ENCODE measurements at regions not wholly inside any gene's neighbourhood (a gene's known extent, or its start where the extent isn't known, plus 50 kb on each side); places are given as distances from the start of the nearest gene placed in this dataset.
A peak's percentile ranks its signal among the peaks of the same experiment; 100 is the strongest.

GRCh38 chr10:60648761-60649160 lies 129.5 kb upstream of the CDK1 start:
- H2AFZ ChIP-seq = no peak overlapping the region
- H3K4me2 ChIP-seq (ENCODE audit: low read length) = no peak overlapping the region
- no peaks in the 10 kb centered on the region for H3K27me3 ChIP-seq (ENCODE audit: control insufficient read depth, insufficient read depth, low read length)
- no peak overlapping the region for H3K4me3 ChIP-seq (ENCODE audit: low read depth, low read length)
- peaks cover 4% of the 10 kb centered on the region for H3K4me1 ChIP-seq
- H3K36me3 ChIP-seq (ENCODE audit: control insufficient read depth, insufficient read depth, low read length) = no peaks in the 10 kb centered on the region
- H3K79me2 ChIP-seq = no peaks in the 10 kb centered on the region
- TF ChIP-seq CTCF (IDR thresholded peaks at IDR 0.05) = no peak
- peak overlapping the region; percentile 12 for H3K27ac ChIP-seq
- no peaks in the 10 kb centered on the region for H3K9me3 ChIP-seq (ENCODE audit: control insufficient read depth, low read length)
- no peak overlapping the region for H3K9ac ChIP-seq

GRCh38 chr10:60646966-60647796 lies 131.1 kb upstream of the CDK1 start:
- peaks cover 6% of the 10 kb centered on the region for H3K79me2 ChIP-seq
- H3K27ac ChIP-seq = no peak overlapping the region

GRCh38 chr10:60645980-60646379 lies 132.3 kb upstream of the CDK1 start:
- H3K27me3 ChIP-seq (ENCODE audit: control insufficient read depth, insufficient read depth, low read length) = no peaks in the 10 kb centered on the region
- peaks cover 6% of the 10 kb centered on the region for H3K79me2 ChIP-seq
- no peak overlapping the region for H2AFZ ChIP-seq
- H3K4me2 ChIP-seq (ENCODE audit: low read length) = no peak overlapping the region
- no peaks in the 10 kb centered on the region for H3K36me3 ChIP-seq (ENCODE audit: control insufficient read depth, insufficient read depth, low read length)
- H3K4me1 ChIP-seq = peaks cover 4% of the 10 kb centered on the region
- no peak for TF ChIP-seq CTCF (IDR thresholded peaks at IDR 0.05)
- no peak overlapping the region for H3K27ac ChIP-seq
- no peak overlapping the region for H3K4me3 ChIP-seq (ENCODE audit: low read depth, low read length)
- no peaks in the 10 kb centered on the region for H3K9me3 ChIP-seq (ENCODE audit: control insufficient read depth, low read length)
- no peak overlapping the region for H3K9ac ChIP-seq

More at GRCh38 chr10:60646966-60647796, 131.1 kb upstream of the CDK1 start:
- H3K4me3 ChIP-seq (ENCODE audit: low read depth, low read length) = no peak overlapping the region
- no peaks in the 10 kb centered on the region for H3K36me3 ChIP-seq (ENCODE audit: control insufficient read depth, insufficient read depth, low read length)
- H3K4me1 ChIP-seq = peaks cover 4% of the 10 kb centered on the region
- H3K9me3 ChIP-seq (ENCODE audit: control insufficient read depth, low read length) = no peaks in the 10 kb centered on the region
- H3K27me3 ChIP-seq (ENCODE audit: control insufficient read depth, insufficient read depth, low read length) = no peaks in the 10 kb centered on the region
- H3K4me2 ChIP-seq (ENCODE audit: low read length) = no peak overlapping the region
- H2AFZ ChIP-seq = no peak overlapping the region
- no peak overlapping the region for H3K9ac ChIP-seq
- peak; percentile 77 for TF ChIP-seq CTCF (IDR thresholded peaks at IDR 0.05)

GRCh38 chr10:60644436-60645130 lies 133.7 kb upstream of the CDK1 start:
- H3K9me3 ChIP-seq (ENCODE audit: control insufficient read depth, low read length) = no peaks in the 10 kb centered on the region
- no peak overlapping the region for H3K27ac ChIP-seq
- H3K79me2 ChIP-seq = peaks cover 6% of the 10 kb centered on the region
- H3K4me2 ChIP-seq (ENCODE audit: low read length) = no peak overlapping the region
- H3K27me3 ChIP-seq (ENCODE audit: control insufficient read depth, insufficient read depth, low read length) = no peaks in the 10 kb centered on the region
- H3K4me3 ChIP-seq (ENCODE audit: low read depth, low read length) = no peak overlapping the region
- H3K4me1 ChIP-seq = no peaks in the 10 kb centered on the region
- no peak for TF ChIP-seq CTCF (IDR thresholded peaks at IDR 0.05)
- no peak overlapping the region for H2AFZ ChIP-seq
- no peak overlapping the region for H3K9ac ChIP-seq
- no peaks in the 10 kb centered on the region for H3K36me3 ChIP-seq (ENCODE audit: control insufficient read depth, insufficient read depth, low read length)
